ENCODE measurements at regions not wholly inside any gene's neighbourhood (a gene's known extent, or its start where the extent isn't known, plus 50 kb on each side); places are given as distances from the start of the nearest gene placed in this dataset.

DNA sequence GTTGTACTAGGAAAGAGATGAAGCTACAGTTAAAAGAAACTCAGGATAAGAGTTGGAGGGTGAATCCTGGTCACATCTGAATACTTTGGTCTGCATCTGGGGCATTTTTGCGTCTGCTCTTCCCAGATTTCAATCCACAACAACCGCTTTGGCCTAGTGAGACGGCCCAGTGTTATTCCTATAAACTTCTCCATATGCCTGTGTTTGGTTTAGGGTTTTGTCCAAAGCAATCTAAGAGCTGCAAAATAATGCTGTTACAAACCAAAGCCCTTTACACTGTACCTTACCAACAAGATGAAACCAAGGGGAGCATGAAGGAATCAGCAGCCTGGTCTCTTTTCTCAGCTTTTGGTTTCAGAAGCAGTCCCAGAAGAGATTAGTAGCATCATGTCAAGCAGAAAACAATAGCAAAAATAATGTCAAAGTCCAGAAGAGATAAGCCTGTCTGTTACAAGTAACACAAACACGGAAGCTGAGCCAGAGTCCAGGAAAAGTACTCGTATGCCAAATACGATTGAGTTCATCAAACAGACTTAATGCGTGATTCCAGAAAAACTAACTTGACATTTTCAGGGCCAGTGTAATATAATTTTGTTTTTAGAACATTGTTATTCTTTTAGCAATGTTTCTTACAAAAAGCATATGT, 379.9 kb upstream of the ACO1 start (continued):
- TF ChIP-seq ZC3H4 (CRISPR knock-in tag; IDR thresholded peaks at IDR 0.05; ENCODE audit: borderline replicate concordance), result no peak
- no peak for TF ChIP-seq ZNF264 (CRISPR knock-in tag; IDR thresholded peaks at IDR 0.05)
- no peak for TF ChIP-seq HMG20B (CRISPR knock-in tag; conservative IDR thresholded peaks at IDR 0.05)
- TF ChIP-seq ZBTB1 (CRISPR knock-in tag; IDR thresholded peaks at IDR 0.05; ENCODE audit: borderline replicate concordance), result no peak
- TF ChIP-seq TGIF2 (CRISPR knock-in tag; IDR thresholded peaks at IDR 0.05), result no peak
- no peak for TF ChIP-seq SOX13 (IDR thresholded peaks at IDR 0.05)
- peak in 1 of 2 experiments; percentile 90; a peak in 2 of 4 replicates for TF ChIP-seq SOX13 (CRISPR knock-in tag; conservative IDR thresholded peaks at IDR 0.05 in 1 of 2, IDR thresholded peaks at IDR 0.05 in 1 of 2)
- TF ChIP-seq TBX3 (IDR thresholded peaks at IDR 0.05; ENCODE audit: borderline replicate concordance), result no peak
- no peak for TF ChIP-seq ZNF124 (CRISPR knock-in tag; IDR thresholded peaks at IDR 0.05)
- TF ChIP-seq, protein P1, sequence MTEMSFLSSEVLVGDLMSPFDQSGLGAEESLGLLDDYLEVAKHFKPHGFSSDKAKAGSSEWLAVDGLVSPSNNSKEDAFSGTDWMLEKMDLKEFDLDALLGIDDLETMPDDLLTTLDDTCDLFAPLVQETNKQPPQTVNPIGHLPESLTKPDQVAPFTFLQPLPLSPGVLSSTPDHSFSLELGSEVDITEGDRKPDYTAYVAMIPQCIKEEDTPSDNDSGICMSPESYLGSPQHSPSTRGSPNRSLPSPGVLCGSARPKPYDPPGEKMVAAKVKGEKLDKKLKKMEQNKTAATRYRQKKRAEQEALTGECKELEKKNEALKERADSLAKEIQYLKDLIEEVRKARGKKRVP (CRISPR knock-in tag; IDR thresholded peaks at IDR 0.05), result no peak
- TF ChIP-seq, protein P2, sequence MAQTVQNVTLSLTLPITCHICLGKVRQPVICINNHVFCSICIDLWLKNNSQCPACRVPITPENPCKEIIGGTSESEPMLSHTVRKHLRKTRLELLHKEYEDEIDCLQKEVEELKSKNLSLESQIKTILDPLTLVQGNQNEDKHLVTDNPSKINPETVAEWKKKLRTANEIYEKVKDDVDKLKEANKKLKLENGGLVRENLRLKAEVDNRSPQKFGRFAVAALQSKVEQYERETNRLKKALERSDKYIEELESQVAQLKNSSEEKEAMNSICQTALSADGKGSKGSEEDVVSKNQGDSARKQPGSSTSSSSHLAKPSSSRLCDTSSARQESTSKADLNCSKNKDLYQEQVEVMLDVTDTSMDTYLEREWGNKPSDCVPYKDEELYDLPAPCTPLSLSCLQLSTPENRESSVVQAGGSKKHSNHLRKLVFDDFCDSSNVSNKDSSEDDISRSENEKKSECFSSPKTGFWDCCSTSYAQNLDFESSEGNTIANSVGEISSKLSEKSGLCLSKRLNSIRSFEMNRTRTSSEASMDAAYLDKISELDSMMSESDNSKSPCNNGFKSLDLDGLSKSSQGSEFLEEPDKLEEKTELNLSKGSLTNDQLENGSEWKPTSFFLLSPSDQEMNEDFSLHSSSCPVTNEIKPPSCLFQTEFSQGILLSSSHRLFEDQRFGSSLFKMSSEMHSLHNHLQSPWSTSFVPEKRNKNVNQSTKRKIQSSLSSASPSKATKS (CRISPR knock-in tag; IDR thresholded peaks at IDR 0.05), result no peak
- peak; percentile 45 for TF ChIP-seq TEAD3 (CRISPR knock-in tag; optimal IDR thresholded peaks at IDR 0.05; ENCODE audit: borderline replicate concordance)
- no peak for TF ChIP-seq SRY (CRISPR knock-in tag; IDR thresholded peaks at IDR 0.05)
- TF ChIP-seq USF2 (IDR thresholded peaks at IDR 0.05; ENCODE audit: low read depth, low read length), result no peak
- no peak for TF ChIP-seq USF2 (CRISPR knock-in tag; IDR thresholded peaks at IDR 0.05; ENCODE audit: borderline replicate concordance)
- TF ChIP-seq XRCC5 (optimal IDR thresholded peaks at IDR 0.05; ENCODE audit: low read length), result no peak
- TF ChIP-seq POLR2A (IDR thresholded peaks at IDR 0.05; ENCODE audit: insufficient read depth in 1 of 2, low read depth in 2 of 2, low read length in 2 of 2), result peak in 1 of 2 experiments; percentile 25; a peak in 1 of 4 replicates
- 0 out of 2 replicates have a peak, but pooled peaks have one; percentile 53 for TF ChIP-seq RCOR2 (CRISPR knock-in tag; IDR thresholded peaks at IDR 0.05)
- TF ChIP-seq ELF1 (CRISPR knock-in tag; IDR thresholded peaks at IDR 0.05), result peak; percentile 82
- no peak for TF ChIP-seq PREB (CRISPR knock-in tag; IDR thresholded peaks at IDR 0.05)
- TF ChIP-seq ZNF574 (CRISPR knock-in tag; IDR thresholded peaks at IDR 0.05), result no peak
- no peak for TF ChIP-seq AGO1 (IDR thresholded peaks at IDR 0.05; ENCODE audit: low read depth, low read length, poor library complexity, severe bottlenecking)
